GM21526 (cell line): ENCODE measurements at regions not wholly inside any gene's neighbourhood (a gene's known extent, or its start where the extent isn't known, plus 50 kb on each side); places are given as distances from the start of the nearest gene placed in this dataset.
A peak's percentile ranks its signal among the peaks of the same experiment; 100 is the strongest.
"Not testable (repeated sequence)": the region's sequence is repeated elsewhere in the genome, so short reads cannot be mapped to it uniquely, and the experiment has no call there.

ENCODE experiments used
- ATAC-seq: cut with Tn5 transposase; IDR thresholded peaks from one replicate; pipeline ENCODE4 v1.9.1; 2021; ENCODE audit warnings: moderate library complexity; ENCODE audit not compliant: unreplicated experiment, low FRiP score

DNA sequence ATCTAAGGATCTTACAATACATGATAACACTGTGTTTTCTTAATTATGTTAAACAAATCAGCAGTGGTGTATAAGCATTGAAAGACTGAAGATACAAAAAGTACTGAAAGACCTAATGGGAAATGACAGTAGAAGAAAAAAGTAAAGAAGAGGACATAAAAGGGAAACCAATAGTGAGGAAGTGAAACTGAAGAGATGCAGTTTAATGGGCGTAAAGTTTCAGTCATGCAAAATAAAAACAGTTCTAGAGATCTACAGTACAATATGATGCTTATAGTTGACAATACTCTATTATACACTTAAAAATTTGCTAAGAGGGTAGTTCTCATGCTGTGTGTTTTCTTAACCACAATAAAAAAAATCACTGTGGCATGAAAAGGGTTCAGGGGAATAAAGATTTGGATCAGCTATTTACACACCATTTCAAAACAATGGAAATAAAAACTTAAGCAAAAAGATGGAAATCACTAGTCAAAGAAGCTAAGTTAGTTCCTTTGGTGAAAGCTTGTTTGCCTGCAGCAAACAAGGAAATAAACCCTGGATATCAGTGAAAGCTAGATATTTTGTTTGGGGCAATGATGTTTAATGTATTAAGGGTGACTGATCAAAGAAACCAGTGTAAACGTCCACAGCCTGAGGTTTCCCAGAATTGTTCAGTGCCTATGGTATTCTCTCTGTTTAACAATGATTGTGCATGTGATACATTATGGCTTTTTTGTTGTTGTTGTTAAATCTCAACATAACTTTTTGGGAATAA, 1160.8 kb upstream of the ADGRL2 start:
- peak; percentile 98 for ATAC-seq

DNA sequence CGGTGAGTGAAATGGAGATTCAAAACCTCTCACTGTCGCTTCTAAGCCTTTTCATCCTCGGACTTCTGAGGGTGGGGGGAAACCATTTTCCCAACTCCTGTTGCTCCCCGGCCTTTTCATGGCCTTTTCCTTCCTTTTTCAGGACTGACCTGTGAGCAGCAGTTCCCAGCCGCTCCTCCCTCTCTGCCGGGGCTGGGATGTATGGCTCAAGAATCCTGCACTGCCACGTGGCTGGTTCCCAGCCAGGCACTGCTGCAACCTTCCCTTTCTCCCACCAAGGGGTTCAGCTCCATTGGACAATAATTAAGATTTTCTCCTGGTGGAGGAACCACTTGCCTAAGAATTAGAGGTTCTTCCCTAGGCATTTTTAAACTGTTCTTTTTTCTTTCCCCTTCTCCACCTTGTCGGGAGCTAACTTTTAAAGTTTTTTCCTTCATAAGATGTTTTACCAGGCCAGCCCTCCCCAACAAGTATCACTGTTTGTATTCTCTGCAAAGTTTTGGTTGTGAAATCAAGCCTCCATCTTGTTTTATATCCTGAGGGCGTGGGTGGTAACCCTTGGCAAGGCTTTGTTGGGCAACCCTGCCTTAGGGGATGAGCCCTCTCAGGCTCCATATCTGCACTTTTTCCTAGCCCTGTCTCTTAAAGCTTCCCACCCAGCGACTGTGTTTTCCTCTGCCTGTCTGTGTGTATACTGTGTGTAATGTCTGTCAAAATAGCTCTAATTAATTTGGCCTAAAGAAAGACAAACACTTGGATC, 1166.6 kb upstream of the ADGRL2 start:
- no peak for ATAC-seq

DNA sequence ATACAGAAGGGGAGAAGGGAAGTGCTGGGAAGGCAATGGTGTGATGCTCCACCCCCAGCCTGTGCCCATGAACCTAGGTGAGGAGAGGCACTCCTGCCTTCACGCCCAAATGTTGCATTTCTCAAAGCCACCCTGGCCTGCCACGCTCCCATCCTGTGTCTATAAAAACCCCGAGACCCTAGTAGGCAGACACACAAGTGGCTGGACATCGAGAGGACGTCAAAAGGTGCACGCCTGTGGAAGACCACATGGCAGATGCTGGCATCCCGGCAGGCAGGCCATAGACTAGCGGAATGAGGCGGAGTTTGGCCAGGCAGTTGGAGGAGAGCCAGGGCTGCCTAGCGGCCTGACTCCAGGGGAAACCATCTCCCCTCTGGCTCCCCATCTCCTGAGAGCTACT, 1168.5 kb upstream of the ADGRL2 start:
- no peak for ATAC-seq

DNA sequence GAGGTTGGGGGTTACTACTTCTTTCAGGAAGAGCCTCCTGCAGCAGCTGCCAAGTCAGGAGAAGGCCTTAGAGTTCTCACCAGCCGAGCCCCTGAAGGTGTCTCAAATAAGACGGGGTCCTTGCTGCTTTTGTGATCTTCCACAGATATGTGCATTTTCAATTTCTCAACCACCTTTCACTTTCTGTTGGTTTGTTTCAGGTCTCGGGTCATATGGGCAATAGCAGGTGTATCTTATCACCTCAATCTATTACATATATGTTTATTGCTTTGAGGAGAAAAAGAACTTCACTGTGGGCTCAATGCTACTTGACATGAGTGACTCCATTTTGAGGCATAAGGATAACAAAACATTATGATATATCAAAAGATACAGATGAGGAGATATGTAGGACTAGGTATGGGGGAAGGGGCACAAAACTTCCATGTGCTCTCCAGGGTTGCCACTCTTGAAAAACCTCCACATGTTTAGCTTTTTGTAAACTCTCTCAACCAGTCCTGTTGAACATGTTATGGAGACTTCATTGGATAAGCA, 1171.4 kb upstream of the ADGRL2 start:
- ATAC-seq = peak; percentile 50

DNA sequence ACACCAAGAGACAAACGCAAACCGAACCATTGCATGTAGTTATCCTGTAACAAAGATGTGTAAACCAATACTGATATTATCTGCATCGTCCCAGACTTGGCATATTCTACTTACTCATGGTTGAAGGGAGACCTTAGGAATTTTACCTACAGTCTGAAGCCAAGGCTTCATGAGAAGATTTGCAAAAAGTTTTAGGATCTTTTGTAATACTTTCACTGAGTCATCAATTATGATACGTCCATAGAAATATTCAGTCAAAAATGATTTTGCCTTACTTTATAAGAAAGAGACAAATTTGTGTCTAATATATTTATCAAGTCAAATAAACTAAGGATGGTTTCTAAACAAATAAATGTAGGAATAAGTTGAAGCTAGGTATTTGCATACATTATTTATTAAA, 1176.1 kb upstream of the ADGRL2 start:
- ATAC-seq = no peak

DNA sequence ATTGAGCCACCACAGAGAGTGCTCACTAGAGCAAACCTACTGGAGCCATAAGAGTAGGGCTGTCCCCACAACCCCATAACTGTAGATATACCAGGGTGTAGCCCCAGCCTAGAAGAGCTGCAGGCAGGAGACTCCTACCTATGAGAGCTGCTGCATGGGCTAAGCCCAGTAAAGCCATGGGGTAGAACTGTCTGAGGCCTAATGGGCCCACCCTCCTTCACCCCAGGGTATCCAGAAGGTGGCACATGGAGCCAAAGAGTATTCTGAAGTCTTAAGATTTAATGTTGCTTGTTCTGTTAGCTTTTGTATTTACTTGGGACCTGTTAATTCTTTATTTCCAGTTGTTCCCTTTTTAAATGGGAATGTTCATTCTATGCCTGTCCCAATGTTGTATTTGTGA, 1193.7 kb upstream of the ADGRL2 start:
- no peak for ATAC-seq

DNA sequence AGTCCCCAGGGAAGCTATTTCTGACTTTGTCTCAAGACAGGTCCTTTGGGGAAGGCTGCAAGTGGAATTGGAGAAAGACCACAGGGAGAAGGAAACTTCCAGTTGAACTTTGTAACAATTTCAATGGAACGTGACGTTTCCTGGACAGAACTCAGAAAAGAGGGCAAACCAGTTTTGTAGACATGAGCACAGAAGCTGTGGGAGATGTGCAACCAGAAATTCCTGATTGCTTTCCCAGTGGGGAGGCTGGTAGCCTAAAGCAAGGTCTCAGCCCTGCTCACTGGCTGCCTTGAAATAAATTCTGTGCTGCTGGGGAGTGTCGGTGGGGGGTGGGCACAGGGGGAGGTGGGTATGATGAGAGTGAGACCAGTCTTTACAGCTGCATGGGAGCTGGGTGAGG, 1206.7 kb upstream of the ADGRL2 start:
- ATAC-seq = no peak

DNA sequence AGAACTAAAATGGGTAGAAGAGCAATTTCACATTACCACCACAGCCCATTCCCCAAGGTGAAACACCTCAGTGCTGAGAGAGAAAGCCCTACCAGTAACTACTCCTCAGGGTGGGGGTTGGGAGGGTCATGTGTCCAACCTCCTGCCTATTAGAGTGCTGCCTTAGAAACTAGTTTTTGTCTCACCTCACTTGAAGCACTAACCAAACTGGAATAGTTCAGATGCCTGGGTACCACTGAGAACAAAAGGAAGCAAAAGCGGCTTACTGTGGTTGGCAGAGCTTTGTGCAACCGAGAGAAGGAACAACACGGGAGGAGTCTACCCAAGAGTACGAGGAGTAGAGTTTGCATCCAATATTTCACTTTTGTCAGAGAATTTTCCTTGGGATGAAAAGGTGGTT, 1207.5 kb upstream of the ADGRL2 start:
- no peak for ATAC-seq

DNA sequence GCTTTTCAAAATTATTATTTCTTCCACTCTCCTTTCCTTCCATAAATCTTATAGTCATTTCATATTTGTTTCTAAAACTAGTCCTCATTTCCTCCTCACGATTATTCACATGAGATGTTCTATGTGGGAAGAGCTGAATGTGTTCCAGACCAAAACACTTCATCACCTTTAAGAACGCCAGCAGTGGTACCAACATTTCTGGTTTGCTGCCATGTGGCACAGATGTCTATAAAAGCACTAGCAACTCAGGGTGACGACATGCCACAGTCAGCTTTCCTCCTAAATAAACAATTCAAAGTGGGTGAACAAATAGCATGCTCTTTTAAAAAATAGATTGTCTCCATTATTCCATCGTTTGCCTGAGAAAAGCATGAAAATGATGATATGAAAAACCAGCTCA, 1217.8 kb upstream of the ADGRL2 start:
- ATAC-seq = no peak

DNA sequence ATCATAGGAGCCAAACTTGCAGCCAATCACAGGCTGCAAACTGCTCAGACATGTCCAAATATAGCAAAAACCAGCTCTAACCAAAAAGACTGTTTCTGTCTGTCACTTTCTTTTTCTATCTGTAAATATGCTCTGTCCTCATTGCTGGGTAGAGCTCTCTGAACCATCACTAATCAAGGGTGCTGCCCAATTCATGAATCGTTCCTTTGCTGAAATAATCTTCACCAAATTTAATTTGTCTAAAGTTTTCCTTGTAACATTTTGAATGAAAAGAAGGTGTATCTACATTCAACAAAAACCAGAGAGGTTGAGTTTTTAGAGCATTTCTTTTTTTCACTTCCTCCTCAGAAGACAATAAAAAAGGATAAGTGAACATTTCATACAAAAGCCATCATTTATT, 1221.7 kb upstream of the ADGRL2 start:
- no peak for ATAC-seq

DNA sequence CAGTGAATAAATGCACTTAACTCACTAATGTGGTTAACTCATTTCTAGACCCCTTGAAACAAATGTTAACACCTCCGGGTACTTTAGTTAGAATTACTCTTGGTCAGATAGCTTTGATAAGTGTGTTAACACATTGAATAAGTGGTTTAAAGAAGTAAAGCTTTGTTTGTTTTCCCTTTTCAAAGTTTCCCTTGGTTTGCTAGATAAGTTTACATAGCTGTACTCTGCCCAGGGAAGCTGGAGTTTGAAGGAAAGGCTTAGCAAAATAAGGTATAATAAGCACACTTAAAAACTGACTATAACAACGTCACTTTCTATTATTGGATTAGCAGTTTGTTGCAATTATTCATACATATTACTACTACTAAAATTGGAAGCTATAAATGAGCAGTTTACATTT, 1233.9 kb upstream of the ADGRL2 start:
- no peak for ATAC-seq

DNA sequence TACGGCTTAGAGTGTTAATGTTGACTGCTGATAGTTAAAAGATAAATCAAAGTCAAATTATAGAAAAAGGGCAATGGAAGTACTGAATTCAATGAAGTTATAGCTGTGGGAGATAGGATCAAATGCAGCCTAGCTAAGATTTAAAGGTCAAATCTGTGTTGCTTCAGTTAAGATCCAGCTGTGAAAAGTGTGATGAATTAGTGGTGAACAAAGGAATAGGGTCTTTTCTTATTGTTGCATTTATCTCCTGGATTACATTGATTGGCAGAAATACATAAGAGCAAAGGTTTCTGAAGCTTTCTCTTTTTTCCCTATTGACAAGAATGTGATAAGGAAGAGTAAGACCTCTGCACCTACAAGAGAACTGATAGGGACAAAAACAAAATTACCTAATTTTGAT, 1234.6 kb upstream of the ADGRL2 start:
- ATAC-seq = no peak

DNA sequence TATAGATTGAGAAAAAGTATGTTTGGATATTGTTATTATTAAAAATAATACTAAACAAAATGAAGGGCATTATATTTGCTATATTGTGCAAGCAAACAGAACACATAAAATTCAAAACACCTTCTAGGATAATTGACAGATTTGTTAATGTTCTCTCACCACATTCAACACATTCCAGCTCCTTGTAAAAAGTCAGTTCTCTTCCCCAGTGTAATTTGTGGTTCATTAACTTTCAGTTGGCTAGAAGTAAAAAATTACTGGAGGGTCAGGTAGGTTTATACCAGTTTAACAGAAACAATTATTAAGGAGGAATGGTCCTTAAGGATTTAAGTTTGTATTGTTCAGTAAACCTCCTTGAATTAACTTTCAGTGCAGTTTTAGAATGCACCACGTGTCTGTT, 1235.3 kb upstream of the ADGRL2 start:
- ATAC-seq = no peak

DNA sequence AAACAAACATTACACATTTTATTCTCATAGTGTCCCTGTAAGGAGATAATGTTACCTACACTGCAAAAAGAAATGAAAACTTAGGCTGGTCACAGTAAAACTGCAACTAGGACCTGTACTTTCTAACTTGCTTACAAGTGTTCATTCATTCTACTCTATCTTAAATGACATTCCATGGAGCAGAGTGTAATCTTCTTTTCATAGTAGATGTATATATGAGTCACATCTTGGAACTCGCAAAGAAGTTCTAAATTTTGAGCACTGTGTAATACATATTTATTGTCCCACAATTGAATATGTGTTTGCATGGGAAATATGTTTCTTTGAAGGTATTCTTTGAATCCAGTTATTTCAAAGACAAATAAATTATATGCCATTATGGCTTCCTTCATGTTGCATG, 1258.5 kb upstream of the ADGRL2 start:
- ATAC-seq = no peak

DNA sequence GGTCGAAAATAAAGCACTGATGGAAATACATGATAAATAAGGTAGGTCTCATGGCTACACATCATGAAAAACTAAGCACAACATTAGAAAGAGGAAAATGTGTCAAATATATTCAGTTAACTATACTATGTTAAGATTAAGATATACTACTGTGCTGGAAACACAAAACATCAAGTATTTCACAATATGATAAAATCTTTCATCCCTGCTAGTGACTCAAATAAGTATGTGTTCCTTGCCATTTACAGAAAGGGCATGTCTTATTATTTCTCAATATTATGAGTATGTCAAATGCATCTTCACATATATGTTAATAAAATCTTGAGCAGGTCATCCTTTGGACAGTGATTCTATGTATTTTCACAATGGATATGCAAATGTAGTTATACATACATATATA, 1260.1 kb upstream of the ADGRL2 start:
- ATAC-seq = no peak

DNA sequence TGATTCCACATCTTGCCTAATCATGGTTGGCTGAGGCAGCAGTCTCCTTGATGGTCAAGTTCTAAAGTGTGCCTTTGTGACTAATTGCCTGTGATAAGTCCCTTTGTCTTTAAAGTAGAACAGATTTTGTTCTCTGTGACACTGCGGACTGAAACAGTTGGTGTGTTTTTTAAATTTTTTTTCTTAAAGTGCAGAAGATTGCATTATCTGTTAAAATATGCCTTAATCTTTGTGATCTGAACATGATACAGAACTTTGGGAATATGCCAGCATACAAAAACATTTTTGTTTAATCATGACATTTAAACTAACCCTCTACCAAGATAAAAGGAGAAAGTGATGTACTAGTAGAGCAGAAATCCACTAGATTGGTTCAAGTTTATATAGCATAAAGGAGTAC, 1260.6 kb upstream of the ADGRL2 start:
- ATAC-seq = no peak

DNA sequence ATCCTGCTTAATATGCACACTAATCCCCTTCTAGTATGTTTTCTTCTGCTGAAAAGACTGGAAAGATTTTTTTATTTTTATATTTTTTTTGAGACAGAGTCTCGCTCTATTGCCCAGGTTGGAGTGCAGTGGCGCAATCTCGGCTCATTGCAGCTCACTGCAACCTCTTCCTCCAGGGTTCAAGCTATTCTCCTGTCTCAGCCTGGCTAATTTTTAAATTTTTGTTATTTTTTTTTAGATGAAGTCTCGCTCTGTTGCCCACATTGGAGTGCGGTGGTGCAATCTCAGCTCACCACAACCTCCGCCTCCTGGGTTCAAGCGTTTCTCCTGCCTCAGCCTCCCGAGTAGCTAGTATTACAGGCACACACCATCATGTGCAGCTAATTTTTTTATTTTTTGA, 1261.4 kb upstream of the ADGRL2 start:
- ATAC-seq = not testable (repeated sequence)

DNA sequence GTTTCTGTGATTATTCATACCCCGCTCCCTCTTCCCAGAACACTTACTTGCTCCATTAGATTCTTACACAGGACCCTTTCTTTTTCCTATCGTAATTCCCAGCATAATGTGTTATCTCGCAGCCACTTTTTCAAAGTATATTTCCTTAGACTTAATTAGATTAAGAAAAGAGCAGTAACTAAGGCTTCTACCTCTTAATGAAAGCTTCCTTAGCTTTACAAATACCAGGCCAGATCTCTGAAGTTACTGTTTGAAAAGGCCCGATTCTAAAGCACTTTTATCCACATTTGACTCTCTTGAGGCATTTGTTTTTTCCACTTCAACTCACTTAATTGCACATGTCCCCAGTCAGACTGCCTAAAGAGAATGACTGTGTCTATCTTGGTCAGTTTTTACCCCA, 1264.3 kb upstream of the ADGRL2 start:
- ATAC-seq = no peak

DNA sequence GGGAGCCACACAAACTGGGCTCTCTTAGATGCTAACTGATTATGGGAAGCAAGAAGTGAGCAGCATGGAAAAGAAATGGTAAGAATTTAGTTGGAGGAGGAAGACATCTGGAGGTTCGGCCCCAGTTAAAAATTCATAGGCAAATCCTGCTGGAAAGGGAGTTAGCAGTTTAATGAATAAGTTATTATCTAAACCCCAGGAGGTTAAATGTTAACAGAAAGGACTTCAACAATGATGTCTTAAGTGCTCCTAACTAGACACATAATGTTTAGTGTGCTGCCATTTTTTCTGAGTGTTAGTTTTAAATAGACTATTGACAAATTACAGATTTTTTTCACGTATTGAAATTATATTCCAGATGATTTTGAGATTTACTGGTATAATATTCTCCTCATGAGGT, 1265.3 kb upstream of the ADGRL2 start:
- no peak for ATAC-seq

DNA sequence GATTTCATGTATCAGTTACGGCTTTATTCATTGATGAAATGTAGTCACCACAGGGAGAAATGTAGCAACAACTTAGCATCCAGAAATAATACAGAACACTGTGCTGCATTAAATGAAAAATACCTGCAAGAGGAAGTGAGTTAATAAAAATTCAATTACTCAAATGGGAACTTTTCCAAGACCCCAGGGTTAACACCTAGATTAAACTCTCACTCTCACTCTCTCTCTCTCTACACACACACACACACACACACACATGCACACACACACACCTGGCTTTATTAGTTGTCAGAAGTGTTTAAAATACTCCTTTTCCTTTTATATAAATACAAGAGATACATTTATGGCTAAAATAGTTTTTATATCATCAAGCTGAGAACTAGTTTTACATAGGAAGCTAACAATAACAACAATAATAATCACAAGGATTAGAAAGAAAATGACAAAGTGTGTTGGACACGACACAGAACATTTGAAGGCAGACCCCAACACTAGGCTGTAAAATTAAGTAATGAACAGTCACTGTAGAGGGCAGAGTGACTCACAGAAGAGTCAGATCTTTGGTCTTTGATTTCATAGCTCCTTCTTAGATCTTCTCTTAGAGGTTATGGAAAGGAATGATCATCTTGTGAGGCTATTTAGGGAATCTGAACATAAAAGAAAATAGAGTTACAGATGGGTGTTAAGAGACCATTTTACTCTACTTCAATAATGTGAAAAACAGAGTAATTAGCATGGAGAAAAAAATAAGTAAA, 1266.0 kb upstream of the ADGRL2 start:
- no peak for ATAC-seq

DNA sequence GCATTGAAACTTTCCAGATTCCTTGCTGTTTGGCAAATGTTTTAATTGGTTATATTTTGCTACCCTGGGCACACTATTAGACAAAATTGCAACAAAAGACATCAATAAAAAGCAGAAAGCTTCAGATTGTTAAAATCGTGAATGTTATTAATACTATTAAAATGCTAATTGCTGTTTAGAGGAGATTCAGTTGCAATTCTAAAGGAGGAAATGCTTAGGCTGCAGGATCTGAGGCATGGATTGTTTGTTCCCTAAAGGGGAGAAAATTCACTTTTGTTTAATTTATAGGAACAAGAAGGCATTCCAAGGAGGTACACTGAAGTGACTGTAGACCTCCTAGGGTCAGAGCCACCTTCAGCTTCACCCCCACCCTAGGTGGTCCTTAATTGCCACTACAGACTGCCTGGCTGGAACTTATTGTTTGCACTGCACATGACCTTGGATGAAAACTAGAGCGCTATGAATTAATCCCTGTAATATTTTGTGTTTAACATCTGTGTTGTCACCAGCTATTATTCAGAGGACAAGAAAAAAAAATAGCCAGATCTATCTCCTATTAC, 1266.9 kb upstream of the ADGRL2 start:
- ATAC-seq = no peak
